Keratinocyte (primary cell): ENCODE measurements at regions not wholly inside any gene's neighbourhood (a gene's known extent, or its start where the extent isn't known, plus 50 kb on each side); places are given as distances from the start of the nearest gene placed in this dataset.

Source experiments
- DNase-seq: peaks from one replicate; pipeline ENCODE4 v3.0.0-alpha.2; 2011; ENCODE audit warnings: low read depth, missing footprints, low spot score
- FAIRE-seq: peaks from 2 replicates; lab custom pipeline; 2011; peaks lifted over from hg19 to GRCh38; lab: Jason Lieb, UNC
- H2AFZ ChIP-seq: 2 replicates; pipeline ENCODE4 v1.6.0; 2012; ENCODE audit warnings: low read length, control low read depth, inconsistent platforms; ENCODE audit not compliant: control insufficient read depth
- H3K27ac ChIP-seq: 2 replicates; pipeline ENCODE4 v1.5.1; 2011; ENCODE audit warnings: low read length; ENCODE audit not compliant: control insufficient read depth, insufficient read depth
- H3K27me3 ChIP-seq: 3 replicates; pipeline ENCODE4 v1.6.0; 2011; ENCODE audit warnings: low read length; ENCODE audit not compliant: control insufficient read depth, insufficient read depth; ENCODE audit errors: extremely low read depth
- H3K36me3 ChIP-seq, 2 experiments: 2 replicates in 1 of 2; 3 replicates in 1 of 2; pipeline ENCODE4 v1.5.1; 2011; ENCODE audit warnings: low read length in 2 of 2, mild to moderate bottlenecking in 1 of 2; ENCODE audit not compliant: control insufficient read depth in 2 of 2, insufficient read depth in 2 of 2; ENCODE audit errors: extremely low read depth in 1 of 2
- H3K4me1 ChIP-seq: 3 replicates; pipeline ENCODE4 v1.5.1; 2011; ENCODE audit warnings: low read length; ENCODE audit not compliant: control insufficient read depth, insufficient read depth; ENCODE audit errors: extremely low read depth
- H3K4me2 ChIP-seq: 3 replicates; pipeline ENCODE4 v1.6.0; 2011; ENCODE audit warnings: low read depth, low read length; ENCODE audit not compliant: control insufficient read depth, insufficient read depth; ENCODE audit errors: extremely low read depth
- H3K4me3 ChIP-seq, 3 experiments: fragments of 200-600 bp in 1 of 3; sonication (generic) in 1 of 3; 2 replicates in 2 of 3; 3 replicates in 1 of 3; pipeline ENCODE4 v1.5.1; 2011 to 2016; ENCODE audit warnings: low read length in 3 of 3, mild to moderate bottlenecking in 3 of 3, control low read depth in 2 of 3, inconsistent platforms in 1 of 3, low read depth in 1 of 3, mixed read lengths in 1 of 3, mixed run types in 1 of 3, moderate library complexity in 1 of 3; ENCODE audit not compliant: control insufficient read depth in 2 of 3, insufficient read depth in 2 of 3; ENCODE audit errors: extremely low read depth in 1 of 3
- H3K79me2 ChIP-seq: 2 replicates; pipeline ENCODE4 v1.6.0; 2012; ENCODE audit warnings: low read length; ENCODE audit not compliant: control insufficient read depth, insufficient read depth
- H3K9ac ChIP-seq: 3 replicates; pipeline ENCODE4 v1.6.0; 2011; ENCODE audit warnings: low read length; ENCODE audit not compliant: control insufficient read depth, insufficient read depth; ENCODE audit errors: extremely low read depth
- H3K9me1 ChIP-seq: 3 replicates; pipeline ENCODE4 v1.6.0; 2011; ENCODE audit warnings: low read length; ENCODE audit not compliant: control insufficient read depth, insufficient read depth; ENCODE audit errors: extremely low read depth
- H3K9me3 ChIP-seq: 2 replicates; pipeline ENCODE4 v1.5.1; 2012; ENCODE audit warnings: low read depth, low read length; ENCODE audit not compliant: control insufficient read depth
- H4K20me1 ChIP-seq: 3 replicates; pipeline ENCODE4 v1.6.0; 2011; ENCODE audit warnings: low read length; ENCODE audit not compliant: control insufficient read depth, insufficient read depth; ENCODE audit errors: extremely low read depth
- EZH2 ChIP-seq: IDR thresholded peaks from one replicate; pipeline ENCODE4 v1.6.1; 2012; ENCODE audit warnings: inconsistent platforms, mild to moderate bottlenecking, low read length, moderate library complexity
- dilution Hi-C: fragments of 300-500 bp; cut with MboI; formaldehyde crosslinking; loops from one replicate; pipeline ENCODE4 v1.7.0; 2020; ENCODE audit warnings: low sequenced_read_pairs; ENCODE audit not compliant: extremely low pct_ligation_motif_present
- TF ChIP-seq, protein P1 (sequence below), 3 experiments: IDR thresholded peaks in 1 of 3; conservative IDR thresholded peaks in 1 of 3; optimal IDR thresholded peaks in 1 of 3; 2 replicates in 2 of 3; 3 replicates in 1 of 3; pipeline versions ENCODE3 to v1.5.1; 2011; ENCODE audit warnings: low read length in 3 of 3, mild to moderate bottlenecking in 3 of 3, moderate library complexity in 2 of 3, control low read depth in 1 of 3, inconsistent platforms in 1 of 3; ENCODE audit not compliant: insufficient read depth in 2 of 3; ENCODE audit errors: extremely low read depth in 1 of 3

DNA sequence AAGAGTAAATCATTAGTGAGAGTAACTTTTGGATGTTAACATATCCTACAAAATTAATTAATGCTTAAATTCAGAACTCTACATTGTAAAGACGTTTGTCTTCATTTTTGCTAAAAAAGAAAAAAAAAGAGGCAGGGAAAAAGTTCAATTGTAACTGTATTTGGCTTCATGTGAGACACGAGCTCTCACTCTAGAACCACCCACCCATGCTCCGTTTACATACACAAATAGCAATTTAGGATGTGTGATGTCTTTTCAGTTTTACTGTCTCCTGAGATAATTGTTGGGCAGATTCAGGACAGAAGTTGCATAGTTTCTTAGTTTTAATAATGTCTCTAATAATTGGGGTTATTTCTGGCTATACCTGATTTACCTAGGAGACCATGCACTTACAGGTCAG, 248.6 kb downstream of the AASDHPPT start:
- no peak overlapping the region for H3K4me3 ChIP-seq
- no peaks in the 10 kb centered on the region for H3K36me3 ChIP-seq
- DNase-seq (no peak), FAIRE-seq (no peak)
- no peak overlapping the region for H3K9ac ChIP-seq
- H2AFZ ChIP-seq, result no peak overlapping the region
- H3K79me2 ChIP-seq, result no peaks in the 10 kb centered on the region
- no peaks in the 10 kb centered on the region for H3K9me3 ChIP-seq
- TF ChIP-seq EZH2, result no peak
- TF ChIP-seq, protein P1, sequence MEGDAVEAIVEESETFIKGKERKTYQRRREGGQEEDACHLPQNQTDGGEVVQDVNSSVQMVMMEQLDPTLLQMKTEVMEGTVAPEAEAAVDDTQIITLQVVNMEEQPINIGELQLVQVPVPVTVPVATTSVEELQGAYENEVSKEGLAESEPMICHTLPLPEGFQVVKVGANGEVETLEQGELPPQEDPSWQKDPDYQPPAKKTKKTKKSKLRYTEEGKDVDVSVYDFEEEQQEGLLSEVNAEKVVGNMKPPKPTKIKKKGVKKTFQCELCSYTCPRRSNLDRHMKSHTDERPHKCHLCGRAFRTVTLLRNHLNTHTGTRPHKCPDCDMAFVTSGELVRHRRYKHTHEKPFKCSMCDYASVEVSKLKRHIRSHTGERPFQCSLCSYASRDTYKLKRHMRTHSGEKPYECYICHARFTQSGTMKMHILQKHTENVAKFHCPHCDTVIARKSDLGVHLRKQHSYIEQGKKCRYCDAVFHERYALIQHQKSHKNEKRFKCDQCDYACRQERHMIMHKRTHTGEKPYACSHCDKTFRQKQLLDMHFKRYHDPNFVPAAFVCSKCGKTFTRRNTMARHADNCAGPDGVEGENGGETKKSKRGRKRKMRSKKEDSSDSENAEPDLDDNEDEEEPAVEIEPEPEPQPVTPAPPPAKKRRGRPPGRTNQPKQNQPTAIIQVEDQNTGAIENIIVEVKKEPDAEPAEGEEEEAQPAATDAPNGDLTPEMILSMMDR (optimal IDR thresholded peaks at IDR 0.05 in 1 of 3, IDR thresholded peaks at IDR 0.05 in 1 of 3, conservative IDR thresholded peaks at IDR 0.05 in 1 of 3; ENCODE audit: extremely low read depth in 1 of 3, insufficient read depth in 2 of 3, low read length in 3 of 3), result no peak
- H3K9me1 ChIP-seq, result no peaks in the 10 kb centered on the region
- dilution Hi-C loops, result no loop called here
- no peaks in the 10 kb centered on the region for H4K20me1 ChIP-seq
- H3K4me2 ChIP-seq, result no peak overlapping the region
- H3K27ac ChIP-seq, result no peak overlapping the region
- no peaks in the 10 kb centered on the region for H3K27me3 ChIP-seq
- H3K4me1 ChIP-seq, result no peaks in the 10 kb centered on the region

- H3K4me2 ChIP-seq, result no peak overlapping the region
- dilution Hi-C loops, result no loop called here
- H4K20me1 ChIP-seq, result no peaks in the 10 kb centered on the region
- TF ChIP-seq, protein P1 (optimal IDR thresholded peaks at IDR 0.05 in 1 of 3, IDR thresholded peaks at IDR 0.05 in 1 of 3, conservative IDR thresholded peaks at IDR 0.05 in 1 of 3; ENCODE audit: extremely low read depth in 1 of 3, insufficient read depth in 2 of 3, low read length in 3 of 3), result no peak
- no peak for TF ChIP-seq EZH2
- H3K4me1 ChIP-seq, result peaks cover 3% of the 10 kb centered on the region
- H3K9me1 ChIP-seq, result no peaks in the 10 kb centered on the region
- DNase-seq, result no peak
- no peaks in the 10 kb centered on the region for H3K27me3 ChIP-seq
- H3K27ac ChIP-seq, result no peak overlapping the region
- no peaks in the 10 kb centered on the region for H3K79me2 ChIP-seq
- H3K9me3 ChIP-seq, result no peaks in the 10 kb centered on the region
- H3K4me3 ChIP-seq, result no peak overlapping the region
- H3K9ac ChIP-seq, result no peak overlapping the region
- no peak for FAIRE-seq
- H2AFZ ChIP-seq, result no peak overlapping the region
- no peaks in the 10 kb centered on the region for H3K36me3 ChIP-seq
These were observed 249.7 kb downstream of the AASDHPPT start for GRCh38 chr11:106327134-106327533.
